ENCODE measurements at regions not wholly inside any gene's neighbourhood (a gene's known extent, or its start where the extent isn't known, plus 50 kb on each side); places are given as distances from the start of the nearest gene placed in this dataset.

DNA sequence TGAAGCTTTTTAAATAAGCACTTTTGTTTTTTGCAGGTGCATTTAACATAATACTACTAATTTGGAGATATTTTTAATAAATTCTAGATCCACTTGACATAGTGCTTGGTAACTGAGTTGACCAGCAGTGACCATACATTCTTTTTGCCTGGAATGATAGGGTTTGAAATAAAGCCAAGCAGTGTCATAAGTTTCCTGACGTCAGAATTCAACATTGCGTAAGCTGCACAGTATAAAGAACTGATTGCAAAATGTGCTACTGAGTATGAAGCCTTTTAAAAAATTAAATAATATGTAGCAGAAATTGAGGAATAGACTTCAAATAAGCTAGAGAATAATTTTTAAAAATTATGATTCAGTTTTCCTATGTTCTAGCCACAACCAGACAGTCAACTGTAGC lies 454.6 kb upstream of the ARPP21 start:
- Histone ChIP-seq H3K36me3 (ENCODE audit: low read length) (no peaks in the 10 kb centered on the region), H3K4me2 (ENCODE audit: low read depth, low read length, poor library complexity, severe bottlenecking) (no peak overlapping the region), H4K20me1 (ENCODE audit: low read depth, low read length) (no peaks in the 10 kb centered on the region), H3K27me3 (ENCODE audit: low read length) (no peaks in the 10 kb centered on the region), H3K79me2 (ENCODE audit: insufficient read depth, low read length) (no peaks in the 10 kb centered on the region), H3F3A (ENCODE audit: insufficient read depth) (no peaks in the 10 kb centered on the region), H2AFZ (ENCODE audit: low read depth, low read length, severe bottlenecking) (no peak overlapping the region), H3K9me2 (replicated peaks; ENCODE audit: insufficient read depth, low read length) (no peaks in the 10 kb centered on the region), H3K9ac (ENCODE audit: low read length) (no peak overlapping the region), H3K27ac (ENCODE audit: low read depth, low read length) (no peak overlapping the region), H3K4me3 (ENCODE audit: insufficient read depth, low read length, poor library complexity, severe bottlenecking) (no peak overlapping the region), H3K9me3 (ENCODE audit: insufficient read depth, low read length) (peaks cover 10% of the 10 kb centered on the region; the same call in 1 of the 2 replicates)
- TF ChIP-seq CTCF (IDR thresholded peaks at IDR 0.05; ENCODE audit: insufficient read depth, low read length, poor library complexity, severe bottlenecking) (no peak), EZH2phosphoT487 (conservative IDR thresholded peaks at IDR 0.05; ENCODE audit: low read length) (no peak)

- Histone ChIP-seq H3K79me2 (ENCODE audit: insufficient read depth, low read length) (no peaks in the 10 kb centered on the region), H3F3A (ENCODE audit: insufficient read depth) (no peaks in the 10 kb centered on the region), H3K27ac (ENCODE audit: low read depth, low read length) (no peak overlapping the region), H3K36me3 (ENCODE audit: low read length) (no peaks in the 10 kb centered on the region), H2AFZ (ENCODE audit: low read depth, low read length, severe bottlenecking) (no peak overlapping the region), H3K9me3 (ENCODE audit: insufficient read depth, low read length) (no peaks in the 10 kb centered on the region), H3K9ac (ENCODE audit: low read length) (no peak overlapping the region), H3K9me2 (replicated peaks; ENCODE audit: insufficient read depth, low read length) (no peaks in the 10 kb centered on the region), H4K20me1 (ENCODE audit: low read depth, low read length) (no peaks in the 10 kb centered on the region), H3K27me3 (ENCODE audit: low read length) (no peaks in the 10 kb centered on the region), H3K4me2 (ENCODE audit: low read depth, low read length, poor library complexity, severe bottlenecking) (no peak overlapping the region), H3K4me3 (ENCODE audit: insufficient read depth, low read length, poor library complexity, severe bottlenecking) (no peak overlapping the region)
- TF ChIP-seq CTCF (IDR thresholded peaks at IDR 0.05; ENCODE audit: insufficient read depth, low read length, poor library complexity, severe bottlenecking): no peak
- no peak for TF ChIP-seq EZH2phosphoT487 (conservative IDR thresholded peaks at IDR 0.05; ENCODE audit: low read length)
Observed at GRCh38 chr3:35187908-35188307, 451.4 kb upstream of the ARPP21 start.

- Histone ChIP-seq H3K36me3 (ENCODE audit: low read length) (no peaks in the 10 kb centered on the region), H3F3A (ENCODE audit: insufficient read depth) (no peaks in the 10 kb centered on the region), H3K4me3 (ENCODE audit: insufficient read depth, low read length, poor library complexity, severe bottlenecking) (no peak overlapping the region), H3K9ac (ENCODE audit: low read length) (no peak overlapping the region), H3K27ac (ENCODE audit: low read depth, low read length) (no peak overlapping the region), H3K9me3 (ENCODE audit: insufficient read depth, low read length) (no peaks in the 10 kb centered on the region), H4K20me1 (ENCODE audit: low read depth, low read length) (no peaks in the 10 kb centered on the region), H2AFZ (ENCODE audit: low read depth, low read length, severe bottlenecking) (no peak overlapping the region), H3K4me2 (ENCODE audit: low read depth, low read length, poor library complexity, severe bottlenecking) (no peak overlapping the region), H3K9me2 (replicated peaks; ENCODE audit: insufficient read depth, low read length) (no peaks in the 10 kb centered on the region), H3K79me2 (ENCODE audit: insufficient read depth, low read length) (no peaks in the 10 kb centered on the region), H3K27me3 (ENCODE audit: low read length) (no peaks in the 10 kb centered on the region)
- TF ChIP-seq EZH2phosphoT487 (conservative IDR thresholded peaks at IDR 0.05; ENCODE audit: low read length) (no peak), CTCF (IDR thresholded peaks at IDR 0.05; ENCODE audit: insufficient read depth, low read length, poor library complexity, severe bottlenecking) (no peak)
Observed at GRCh38 chr3:35194666-35195065, 444.7 kb upstream of the ARPP21 start.
